ENCODE measurements at regions not wholly inside any gene's neighbourhood (a gene's known extent, or its start where the extent isn't known, plus 50 kb on each side); places are given as distances from the start of the nearest gene placed in this dataset.

- no peaks in the 10 kb centered on the region for H3F3A ChIP-seq (ENCODE audit: low read depth)
These were observed 661.7 kb downstream of the KCNT2 start for GRCh38 chr1:195946500-195946899.

GRCh38 chr1:195941795-195942194, 666.4 kb downstream of the KCNT2 start:
- Histone ChIP-seq H3K4me3 (no peak overlapping the region), H3K79me2 (ENCODE audit: low read depth) (no peaks in the 10 kb centered on the region), H3K36me3 (no peaks in the 10 kb centered on the region), H3K4me1 (peaks cover 20% of the 10 kb centered on the region), H3K27ac (no peak overlapping the region), H3K27me3 (no peaks in the 10 kb centered on the region), H4K20me1 (ENCODE audit: low read depth) (no peaks in the 10 kb centered on the region), H3K9ac (no peak overlapping the region), H2AFZ (replicated peaks) (no peak overlapping the region), H3K4me2 (no peak overlapping the region), H3F3A (ENCODE audit: low read depth) (no peaks in the 10 kb centered on the region), H3K9me3 (ENCODE audit: low read depth) (no peaks in the 10 kb centered on the region)
- Mint-ChIP-seq H3K9me3 (no peaks in the 10 kb centered on the region), H3K4me1 (peaks cover 4% of the 10 kb centered on the region), H3K36me3 (no peaks in the 10 kb centered on the region), H3K27me3 (ENCODE audit: insufficient read depth, low read depth) (no peaks in the 10 kb centered on the region), H3K27ac (no peak overlapping the region), H3K4me3 (no peak overlapping the region)
- TF ChIP-seq EZH2phosphoT487 (IDR thresholded peaks at IDR 0.05) (no peak), CTCF (IDR thresholded peaks at IDR 0.05) (no peak), EZH2 (IDR thresholded peaks at IDR 0.05) (no peak)
- DNase-seq (ENCODE audit: low spot score), result peak; percentile 30

More at GRCh38 chr1:195946500-195946899, 661.7 kb downstream of the KCNT2 start:
- no peaks in the 10 kb centered on the region for H4K20me1 ChIP-seq (ENCODE audit: low read depth)
- no peak overlapping the region for H3K27ac ChIP-seq
- Mint-ChIP-seq H3K27me3 (ENCODE audit: insufficient read depth, low read depth) (no peaks in the 10 kb centered on the region), H3K9me3 (no peaks in the 10 kb centered on the region), H3K4me1 (no peaks in the 10 kb centered on the region), H3K27ac (no peak overlapping the region), H3K4me3 (no peak overlapping the region), H3K36me3 (no peaks in the 10 kb centered on the region)
- H3K27me3 ChIP-seq, result no peaks in the 10 kb centered on the region
- H2AFZ ChIP-seq (replicated peaks), result peak overlapping the region; percentile 34
- no peak overlapping the region for H3K9ac ChIP-seq
- no peaks in the 10 kb centered on the region for H3K9me3 ChIP-seq (ENCODE audit: low read depth)
- peaks cover 4% of the 10 kb centered on the region for H3K4me1 ChIP-seq
- H3K79me2 ChIP-seq (ENCODE audit: low read depth), result no peaks in the 10 kb centered on the region
- H3K4me3 ChIP-seq, result no peak overlapping the region
- H3K36me3 ChIP-seq, result no peaks in the 10 kb centered on the region
- no peak for DNase-seq (ENCODE audit: low spot score)
- H3K4me2 ChIP-seq, result no peak overlapping the region
- TF ChIP-seq CTCF (IDR thresholded peaks at IDR 0.05) (no peak), EZH2phosphoT487 (IDR thresholded peaks at IDR 0.05) (no peak), EZH2 (IDR thresholded peaks at IDR 0.05) (no peak)

GRCh38 chr1:195941314-195941713, 666.9 kb downstream of the KCNT2 start:
- Histone ChIP-seq H3K27ac (no peak overlapping the region), H3K9ac (no peak overlapping the region), H3F3A (ENCODE audit: low read depth) (no peaks in the 10 kb centered on the region), H3K36me3 (no peaks in the 10 kb centered on the region), H3K4me1 (peaks cover 20% of the 10 kb centered on the region), H4K20me1 (ENCODE audit: low read depth) (no peaks in the 10 kb centered on the region), H3K4me3 (no peak overlapping the region), H3K9me3 (ENCODE audit: low read depth) (no peaks in the 10 kb centered on the region), H2AFZ (replicated peaks) (no peak overlapping the region), H3K4me2 (no peak overlapping the region), H3K27me3 (no peaks in the 10 kb centered on the region), H3K79me2 (ENCODE audit: low read depth) (no peaks in the 10 kb centered on the region)
- Mint-ChIP-seq H3K4me1 (peaks cover 4% of the 10 kb centered on the region), H3K36me3 (no peaks in the 10 kb centered on the region), H3K27me3 (ENCODE audit: insufficient read depth, low read depth) (no peaks in the 10 kb centered on the region), H3K9me3 (no peaks in the 10 kb centered on the region), H3K4me3 (no peak overlapping the region), H3K27ac (no peak overlapping the region)
- no peak for DNase-seq (ENCODE audit: low spot score)
- no peak for TF ChIP-seq EZH2phosphoT487 (IDR thresholded peaks at IDR 0.05)
- TF ChIP-seq CTCF (IDR thresholded peaks at IDR 0.05), result no peak
- no peak for TF ChIP-seq EZH2 (IDR thresholded peaks at IDR 0.05)

Measured in neural progenitor cell (in vitro differentiated cells).